ENCODE measurements at regions not wholly inside any gene's neighbourhood (a gene's known extent, or its start where the extent isn't known, plus 50 kb on each side); places are given as distances from the start of the nearest gene placed in this dataset.

- TF ChIP-seq POLR2AphosphoS5 (IDR thresholded peaks at IDR 0.05; ENCODE audit: low read depth, low read length) (no peak), CTCF (IDR thresholded peaks at IDR 0.05) (no peak), REST (IDR thresholded peaks at IDR 0.05; ENCODE audit: insufficient read depth in 1 of 2, low read depth in 2 of 2, low read length in 1 of 2) (no peak), SIN3A (IDR thresholded peaks at IDR 0.05; ENCODE audit: borderline replicate concordance, insufficient read depth, low read depth, low read length) (no peak), TCF7L2 (IDR thresholded peaks at IDR 0.05; ENCODE audit: low read depth, low read length) (no peak)
- ChIA-PET POLR2A (no interaction called here), CTCF (interaction anchor here (0.6 kb wide), 1 partner anchor 296 kb away, joined by 10 read pairs; no protein-coding TSS in a partner anchor)
- Histone ChIP-seq H3K9me3 (ENCODE audit: control insufficient read depth, insufficient read depth, low read depth, low read length) (no peaks in the 10 kb centered on the region), H3K4me3 (ENCODE audit: low read depth in 2 of 2, low read length in 2 of 2) (no peak overlapping the region), H3K27ac (ENCODE audit: low read length) (no peak overlapping the region), H3K4me1 (ENCODE audit: control insufficient read depth, insufficient read depth, low read length) (no peaks in the 10 kb centered on the region), H3K36me3 (ENCODE audit: control insufficient read depth, insufficient read depth, low read length) (no peaks in the 10 kb centered on the region), H3K27me3 (ENCODE audit: control insufficient read depth, insufficient read depth, low read length) (no peaks in the 10 kb centered on the region)
- intact Hi-C loops (cut with micrococcal nuclease; ENCODE audit: unreplicated experiment) = no loop called here
- in situ Hi-C loops (cut with HindIII; ENCODE audit: low pct_unique_long_range_greater_than_20kb, low sequenced_read_pairs) = no loop called here
- DNase-seq (ENCODE audit: low read depth, low spot score) = no peak
- no peak for ATAC-seq
- BruUV-seq (replicated peaks) = no TSS peak
Observed at GRCh38 chr6:113558431-113558830, 298.7 kb upstream of the MARCKS start.

- Histone ChIP-seq H3K36me3 (ENCODE audit: control insufficient read depth, insufficient read depth, low read length) (no peaks in the 10 kb centered on the region), H3K27ac (ENCODE audit: low read length) (no peak overlapping the region), H3K4me1 (ENCODE audit: control insufficient read depth, insufficient read depth, low read length) (no peaks in the 10 kb centered on the region), H3K9me3 (ENCODE audit: control insufficient read depth, insufficient read depth, low read depth, low read length) (no peaks in the 10 kb centered on the region), H3K27me3 (ENCODE audit: control insufficient read depth, insufficient read depth, low read length) (no peaks in the 10 kb centered on the region), H3K4me3 (ENCODE audit: low read depth in 2 of 2, low read length in 2 of 2) (no peak overlapping the region)
- ATAC-seq (no peak), DNase-seq (ENCODE audit: low read depth, low spot score) (no peak)
- TF ChIP-seq CTCF (IDR thresholded peaks at IDR 0.05) = no peak
- TF ChIP-seq POLR2AphosphoS5 (IDR thresholded peaks at IDR 0.05; ENCODE audit: low read depth, low read length) = no peak
- TF ChIP-seq SIN3A (IDR thresholded peaks at IDR 0.05; ENCODE audit: borderline replicate concordance, insufficient read depth, low read depth, low read length) = no peak
- TF ChIP-seq TCF7L2 (IDR thresholded peaks at IDR 0.05; ENCODE audit: low read depth, low read length) = no peak
- no peak for TF ChIP-seq REST (IDR thresholded peaks at IDR 0.05; ENCODE audit: insufficient read depth in 1 of 2, low read depth in 2 of 2, low read length in 1 of 2)
- ChIA-PET POLR2A (no interaction called here), CTCF (interaction anchor here (0.6 kb wide), 1 partner anchor 296 kb away, joined by 10 read pairs; no protein-coding TSS in a partner anchor)
- BruUV-seq (replicated peaks) = no TSS peak
- in situ Hi-C loops (cut with HindIII; ENCODE audit: low pct_unique_long_range_greater_than_20kb, low sequenced_read_pairs) (no loop called here), intact Hi-C loops (cut with micrococcal nuclease; ENCODE audit: unreplicated experiment) (no loop called here)
Observed at GRCh38 chr6:113558966-113559365, 298.2 kb upstream of the MARCKS start.
